ENCODE measurements at regions not wholly inside any gene's neighbourhood (a gene's known extent, or its start where the extent isn't known, plus 50 kb on each side); places are given as distances from the start of the nearest gene placed in this dataset.

DNA sequence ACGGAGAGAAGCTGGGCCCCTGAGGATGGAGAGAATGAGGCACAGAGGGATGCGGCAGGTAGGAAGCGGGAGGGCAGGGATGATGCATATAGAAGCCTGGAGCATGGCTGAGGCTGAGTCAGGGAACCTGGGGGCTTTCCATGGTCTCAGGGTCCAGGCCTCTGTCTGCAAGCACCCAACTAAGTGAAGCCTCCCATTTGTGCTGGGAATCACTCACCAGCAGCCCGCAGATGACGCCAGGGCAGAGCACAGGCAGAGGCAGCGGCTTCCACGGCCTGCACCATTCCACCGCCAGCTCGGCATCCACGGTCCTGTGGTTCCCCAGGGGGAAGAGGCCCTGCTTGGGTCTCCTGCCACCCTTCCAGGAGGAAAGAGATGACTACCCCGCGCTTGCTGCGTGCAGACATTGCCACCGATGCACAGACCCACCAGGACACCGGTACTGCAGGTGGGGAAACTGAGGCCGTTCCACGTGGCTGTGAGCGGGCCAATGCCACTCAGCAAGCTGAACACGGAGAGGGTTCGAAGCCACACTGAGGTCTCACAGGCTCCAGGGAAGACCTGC is 75.5 kb downstream of the NCOR2 start:
- H3K27me3 Mint-ChIP-seq (ENCODE audit: unreplicated experiment): no peaks in the 10 kb centered on the region
- no peak for DNase-seq
- TF ChIP-seq, protein P1, sequence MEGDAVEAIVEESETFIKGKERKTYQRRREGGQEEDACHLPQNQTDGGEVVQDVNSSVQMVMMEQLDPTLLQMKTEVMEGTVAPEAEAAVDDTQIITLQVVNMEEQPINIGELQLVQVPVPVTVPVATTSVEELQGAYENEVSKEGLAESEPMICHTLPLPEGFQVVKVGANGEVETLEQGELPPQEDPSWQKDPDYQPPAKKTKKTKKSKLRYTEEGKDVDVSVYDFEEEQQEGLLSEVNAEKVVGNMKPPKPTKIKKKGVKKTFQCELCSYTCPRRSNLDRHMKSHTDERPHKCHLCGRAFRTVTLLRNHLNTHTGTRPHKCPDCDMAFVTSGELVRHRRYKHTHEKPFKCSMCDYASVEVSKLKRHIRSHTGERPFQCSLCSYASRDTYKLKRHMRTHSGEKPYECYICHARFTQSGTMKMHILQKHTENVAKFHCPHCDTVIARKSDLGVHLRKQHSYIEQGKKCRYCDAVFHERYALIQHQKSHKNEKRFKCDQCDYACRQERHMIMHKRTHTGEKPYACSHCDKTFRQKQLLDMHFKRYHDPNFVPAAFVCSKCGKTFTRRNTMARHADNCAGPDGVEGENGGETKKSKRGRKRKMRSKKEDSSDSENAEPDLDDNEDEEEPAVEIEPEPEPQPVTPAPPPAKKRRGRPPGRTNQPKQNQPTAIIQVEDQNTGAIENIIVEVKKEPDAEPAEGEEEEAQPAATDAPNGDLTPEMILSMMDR (IDR thresholded peaks at IDR 0.05; ENCODE audit: unreplicated experiment): no peak
- no peak overlapping the region for H3K4me3 Mint-ChIP-seq (ENCODE audit: low read depth, unreplicated experiment)
- H3K27ac Mint-ChIP-seq (ENCODE audit: unreplicated experiment): no peak overlapping the region
- H3K36me3 Mint-ChIP-seq (ENCODE audit: insufficient read depth, unreplicated experiment): peaks cover 67% of the 10 kb centered on the region
- BruUV-seq (replicated peaks): no TSS peak
- H3K9me3 Mint-ChIP-seq (ENCODE audit: low read depth, unreplicated experiment): no peaks in the 10 kb centered on the region
- CTCF ChIA-PET: no interaction called here
- intact Hi-C loops (cut with micrococcal nuclease; ENCODE audit: unreplicated experiment): no loop called here
- no peaks in the 10 kb centered on the region for H3K4me1 Mint-ChIP-seq (ENCODE audit: low read depth, unreplicated experiment)

DNA sequence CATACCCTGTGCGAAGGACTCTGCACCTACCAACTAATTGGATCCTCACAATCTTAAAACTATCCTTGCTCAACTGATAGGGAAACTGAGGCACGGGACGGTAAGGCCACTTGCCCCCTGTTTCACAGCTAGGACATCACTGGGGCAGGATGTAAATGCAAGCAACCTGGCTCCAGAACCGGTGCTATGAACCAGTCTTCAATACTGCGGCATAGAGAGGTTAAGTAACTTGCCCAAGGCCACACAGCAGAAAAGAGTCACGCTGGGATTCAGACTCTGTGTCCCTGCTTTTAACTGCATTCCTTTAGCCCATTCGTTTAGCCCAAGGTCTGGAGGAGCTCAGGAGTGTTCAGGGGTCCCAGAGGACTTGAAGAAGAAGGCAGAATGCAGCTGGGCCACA is 76.1 kb downstream of the NCOR2 start:
- intact Hi-C loops (cut with micrococcal nuclease; ENCODE audit: unreplicated experiment): no loop called here
- CTCF ChIA-PET: no interaction called here
- Mint-ChIP-seq H3K4me3 (ENCODE audit: low read depth, unreplicated experiment) (no peak overlapping the region), H3K4me1 (ENCODE audit: low read depth, unreplicated experiment) (no peaks in the 10 kb centered on the region), H3K36me3 (ENCODE audit: insufficient read depth, unreplicated experiment) (peaks cover 68% of the 10 kb centered on the region), H3K27ac (ENCODE audit: unreplicated experiment) (no peak overlapping the region), H3K27me3 (ENCODE audit: unreplicated experiment) (no peaks in the 10 kb centered on the region), H3K9me3 (ENCODE audit: low read depth, unreplicated experiment) (no peaks in the 10 kb centered on the region)
- BruUV-seq (replicated peaks): no TSS peak
- TF ChIP-seq, protein P1 (IDR thresholded peaks at IDR 0.05; ENCODE audit: unreplicated experiment): no peak
- DNase-seq: no peak

DNA sequence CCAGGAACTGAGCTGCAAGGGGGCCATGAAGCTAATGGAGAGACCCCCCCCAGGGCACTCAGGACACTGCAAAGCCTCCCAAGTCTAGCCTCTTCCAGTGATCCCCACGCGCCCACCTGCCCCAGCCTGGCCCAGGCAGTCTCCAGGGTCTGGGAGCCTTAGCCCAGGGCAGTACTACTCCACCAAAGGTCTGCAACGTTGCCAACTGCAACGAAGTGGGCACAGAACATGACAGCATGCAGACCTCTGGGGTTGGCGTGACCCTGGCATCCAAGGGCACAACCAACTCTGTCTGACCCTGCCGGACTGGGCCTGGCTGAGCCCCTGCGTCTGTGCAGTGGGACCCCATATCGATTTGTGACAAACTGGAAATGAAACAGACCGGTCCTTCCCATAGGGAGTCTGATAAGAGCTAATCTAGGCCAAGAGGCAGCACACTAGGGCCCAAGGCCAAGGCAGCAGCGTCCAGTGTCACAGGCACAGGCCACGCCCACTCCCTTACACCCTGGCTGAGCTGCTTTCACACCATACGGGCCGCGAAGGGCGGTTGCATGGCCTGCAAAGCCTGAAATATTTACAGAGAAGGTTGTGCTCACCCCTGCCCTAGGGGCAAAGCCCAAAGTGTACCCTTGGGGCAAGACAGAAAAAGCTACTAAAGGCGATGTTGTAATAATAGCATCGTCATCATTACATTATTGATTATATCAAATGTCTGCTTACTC is 76.7 kb downstream of the NCOR2 start:
- no peak for DNase-seq
- no TSS peak for BruUV-seq (replicated peaks)
- Mint-ChIP-seq H3K4me1 (ENCODE audit: low read depth, unreplicated experiment) (no peaks in the 10 kb centered on the region), H3K36me3 (ENCODE audit: insufficient read depth, unreplicated experiment) (peaks cover 73% of the 10 kb centered on the region), H3K4me3 (ENCODE audit: low read depth, unreplicated experiment) (no peak overlapping the region), H3K9me3 (ENCODE audit: low read depth, unreplicated experiment) (no peaks in the 10 kb centered on the region), H3K27ac (ENCODE audit: unreplicated experiment) (no peak overlapping the region), H3K27me3 (ENCODE audit: unreplicated experiment) (no peaks in the 10 kb centered on the region)
- TF ChIP-seq, protein P1 (IDR thresholded peaks at IDR 0.05; ENCODE audit: unreplicated experiment): no peak
- CTCF ChIA-PET: no interaction called here
- intact Hi-C loops (cut with micrococcal nuclease; ENCODE audit: unreplicated experiment): no loop called here

DNA sequence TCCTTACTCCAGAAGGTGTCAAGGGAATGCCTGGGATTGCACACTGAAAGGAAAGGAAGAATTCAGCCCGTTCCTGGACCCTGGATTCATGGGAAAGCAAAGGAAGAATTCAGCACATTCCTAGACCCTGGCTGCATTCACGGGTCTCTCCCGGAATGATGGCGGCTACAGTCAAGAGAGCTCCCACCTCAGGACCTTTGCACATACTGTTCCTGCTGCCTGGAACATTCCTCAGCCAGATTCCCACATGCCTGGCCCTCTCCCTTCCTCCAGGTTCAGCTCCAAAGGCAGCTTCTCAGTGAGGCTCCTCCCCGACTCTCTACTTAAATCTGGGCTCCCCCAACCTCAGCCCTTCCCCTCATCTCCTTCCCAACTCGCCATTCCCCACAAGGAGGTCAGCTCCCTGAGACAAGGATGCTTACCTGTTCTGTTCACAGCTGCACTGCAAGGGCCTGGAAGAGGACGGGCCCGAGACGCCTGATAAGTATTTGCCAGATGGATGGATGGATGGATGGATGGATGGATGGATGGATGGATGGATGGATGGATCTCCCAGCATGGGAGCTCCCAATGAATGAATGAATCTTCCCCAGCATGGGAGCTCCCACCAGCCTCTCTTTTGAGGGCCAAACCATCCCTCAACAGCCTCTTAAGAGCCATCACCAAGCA is 77.4 kb downstream of the NCOR2 start:
- no TSS peak for BruUV-seq (replicated peaks)
- H3K36me3 Mint-ChIP-seq (ENCODE audit: insufficient read depth, unreplicated experiment): peaks cover 71% of the 10 kb centered on the region
- CTCF ChIA-PET: no interaction called here

More for the DNA sequence above, 77.4 kb downstream of the NCOR2 start:
- TF ChIP-seq, protein P1 (IDR thresholded peaks at IDR 0.05; ENCODE audit: unreplicated experiment): no peak
- no peak for DNase-seq
- Mint-ChIP-seq H3K9me3 (ENCODE audit: low read depth, unreplicated experiment) (no peaks in the 10 kb centered on the region), H3K4me1 (ENCODE audit: low read depth, unreplicated experiment) (no peaks in the 10 kb centered on the region), H3K27ac (ENCODE audit: unreplicated experiment) (no peak overlapping the region), H3K27me3 (ENCODE audit: unreplicated experiment) (no peaks in the 10 kb centered on the region), H3K4me3 (ENCODE audit: low read depth, unreplicated experiment) (no peak overlapping the region)
- intact Hi-C loops (cut with micrococcal nuclease; ENCODE audit: unreplicated experiment): no loop called here
